HepG2 (cell line): ENCODE measurements at regions not wholly inside any gene's neighbourhood (a gene's known extent, or its start where the extent isn't known, plus 50 kb on each side); places are given as distances from the start of the nearest gene placed in this dataset.

Source experiments
- ATAC-seq: fragments of 200-7000 bp; cut with Tn5 transposase; 3 replicates; pipeline ENCODE4 v1.9.1; 2020; ENCODE audit warnings: mild to moderate bottlenecking, moderate library complexity
- BruUV-seq: library from RNA; stranded (reverse); fragments of 400-500 nt; replicated peaks from 2 replicates; lab custom pipeline; 2021; lab: Mats Ljungman, UMichigan
- CTCF ChIA-PET: fragments of 300-600 bp; formaldehyde crosslinking; extraction: SDS; loops from one replicate; lab custom pipeline; 2021; ENCODE audit warnings: low total read pairs, inconsistent platforms, low intra/inter-chr PET ratio; lab: Yijun Ruan, JAX
- POLR2A ChIA-PET: fragments of 350-600 bp; sonication (Branson Sonifier 250); formaldehyde crosslinking; loops from one replicate; lab custom pipeline; 2020; ENCODE audit warnings: antibody characterized with exemption, inconsistent platforms; lab: Yijun Ruan, JAX
- DNase-seq: peaks from one replicate; pipeline ENCODE4 v3.0.0-alpha.2; 2015; ENCODE audit warnings: low spot score
- FAIRE-seq: peaks from 3 replicates; lab custom pipeline; 2011; peaks lifted over from hg19 to GRCh38; lab: Jason Lieb, UNC
- H2AFZ ChIP-seq: one replicate; pipeline ENCODE4 v1.6.1; 2011; ENCODE audit warnings: low read length, inconsistent platforms
- H3K27ac ChIP-seq: fragments of 300-600 bp; 3 replicates; pipeline ENCODE4 v1.8.0; 2011; ENCODE audit warnings: mixed run types, mild to moderate bottlenecking, mixed read lengths, low read length, inconsistent platforms; ENCODE audit not compliant: insufficient read depth; ENCODE audit errors: extremely low read length
- H3K27me3 ChIP-seq, 2 experiments: fragments of 200-600 bp in 1 of 2; 2 replicates in 1 of 2; 3 replicates in 1 of 2; pipeline versions ENCODE4 v1.6.0 to v1.8.0; 2011; ENCODE audit warnings: low read length in 2 of 2, mild to moderate bottlenecking in 2 of 2, moderate library complexity in 2 of 2, inconsistent platforms in 1 of 2; ENCODE audit not compliant: insufficient read depth in 2 of 2, control insufficient read depth in 1 of 2
- H3K36me3 ChIP-seq, 2 experiments: fragments of 200-600 bp in 1 of 2; replicated peaks in 1 of 2; 2 replicates in 1 of 2; 3 replicates in 1 of 2; pipeline versions ENCODE4 v1.5.1 to v1.8.0; 2011; ENCODE audit warnings: low read length in 2 of 2, inconsistent platforms in 1 of 2; ENCODE audit not compliant: insufficient read depth in 2 of 2, control insufficient read depth in 1 of 2
- H3K4me1 ChIP-seq: 2 replicates; pipeline ENCODE4 v1.5.1; 2012; ENCODE audit warnings: low read length, inconsistent platforms; ENCODE audit not compliant: insufficient read depth
- H3K4me2 ChIP-seq: 2 replicates; pipeline ENCODE4 v1.6.0; 2011; ENCODE audit warnings: low read depth, low read length, inconsistent platforms
- H3K4me3 ChIP-seq, 3 experiments: fragments of 200-600 bp in 1 of 3; sonication (generic), shearing (Covaris generic) in 1 of 3; replicated peaks in 1 of 3; 2 replicates each; pipeline ENCODE4 v1.5.1; 2011 to 2016; ENCODE audit warnings: low read length in 3 of 3, inconsistent platforms in 2 of 3, low read depth in 2 of 3, mild to moderate bottlenecking in 2 of 3, control low read depth in 1 of 3, mixed read lengths in 1 of 3; ENCODE audit not compliant: insufficient read depth in 1 of 3
- H3K79me2 ChIP-seq: one replicate; pipeline ENCODE4 v1.6.1; 2011; ENCODE audit warnings: low read length, inconsistent platforms; ENCODE audit not compliant: insufficient read depth
- H3K9ac ChIP-seq: 2 replicates; pipeline ENCODE4 v1.6.0; 2011; ENCODE audit warnings: mild to moderate bottlenecking, low read depth, low read length, inconsistent platforms; ENCODE audit not compliant: insufficient read depth
- H3K9me3 ChIP-seq: 2 replicates; pipeline ENCODE4 v1.5.1; 2012; ENCODE audit warnings: mild to moderate bottlenecking, low read length
- H4K20me1 ChIP-seq: 2 replicates; pipeline ENCODE4 v1.6.0; 2011; ENCODE audit warnings: inconsistent platforms, mild to moderate bottlenecking, low read length, moderate library complexity; ENCODE audit not compliant: insufficient read depth
- ATF7 ChIP-seq, 2 experiments: fragments of 450-650 bp in 1 of 2; sonication (generic) in 1 of 2; formaldehyde crosslinking in 1 of 2; IDR thresholded peaks; 2 replicates each; pipeline versions ENCODE4 v1.4.0 to v1.6.1; 2016 to 2020; ENCODE audit warnings: antibody characterized with exemption in 1 of 2, mild to moderate bottlenecking in 1 of 2, missing genetic modification reagents in 1 of 2
- CREB3 ChIP-seq: sonication (generic); formaldehyde crosslinking; IDR thresholded peaks from 2 replicates; pipeline ENCODE4 v1.5.0; 2020; ENCODE audit warnings: missing genetic modification reagents
- MED1 ChIP-seq: sonication (generic); formaldehyde crosslinking; IDR thresholded peaks from 2 replicates; pipeline ENCODE4 v1.4.0; 2020; ENCODE audit warnings: missing genetic modification reagents
- SALL1 ChIP-seq: sonication (generic); formaldehyde crosslinking; IDR thresholded peaks from 2 replicates; pipeline ENCODE4 v1.8.0; 2022; ENCODE audit warnings: mild to moderate bottlenecking, missing genetic modification reagents
- SALL2 ChIP-seq: sonication (generic); formaldehyde crosslinking; IDR thresholded peaks from 2 replicates; pipeline ENCODE4 v1.8.1; 2023; ENCODE audit warnings: mild to moderate bottlenecking, missing genetic modification reagents, inconsistent platforms
- SP5 ChIP-seq: IDR thresholded peaks from 2 replicates; pipeline ENCODE4 v1.6.1; 2016; ENCODE audit warnings: low read depth, borderline replicate concordance
- THAP7 ChIP-seq: sonication (generic); formaldehyde crosslinking; IDR thresholded peaks from 2 replicates; pipeline ENCODE4 v1.8.1; 2023; ENCODE audit warnings: mild to moderate bottlenecking, missing genetic modification reagents
- TSC22D2 ChIP-seq: sonication (generic); formaldehyde crosslinking; IDR thresholded peaks from 2 replicates; pipeline ENCODE4 v1.5.1; 2020; ENCODE audit warnings: missing genetic modification reagents, mild to moderate bottlenecking, borderline replicate concordance
- U2AF1 ChIP-seq: fragments of 200-400 bp; formaldehyde crosslinking; optimal IDR thresholded peaks from 2 replicates; pipeline ENCODE3; 2017; ENCODE audit warnings: mild to moderate bottlenecking, low read depth, low read length
- ZBTB42 ChIP-seq: sonication (generic); formaldehyde crosslinking; IDR thresholded peaks from 2 replicates; pipeline ENCODE4 v1.5.0; 2020; ENCODE audit warnings: mild to moderate bottlenecking, missing genetic modification reagents
- ZNF33B ChIP-seq: sonication (generic); formaldehyde crosslinking; IDR thresholded peaks from 2 replicates; pipeline ENCODE4 v1.5.1; 2020; ENCODE audit warnings: mild to moderate bottlenecking, missing genetic modification reagents
- ZNF44 ChIP-seq: sonication (generic); formaldehyde crosslinking; IDR thresholded peaks from 2 replicates; pipeline ENCODE4 v1.5.1; 2020; ENCODE audit warnings: mild to moderate bottlenecking, missing genetic modification reagents
- WGBS: methylation state at CpG from one replicate; pipeline ENCODE4 v1.1.6; 2017; ENCODE audit warnings: low lambda C conversion rate; 5-methylcytosine and 5-hydroxymethylcytosine counted together
- in situ Hi-C: cut with HindIII; loops from 2 replicates; pipeline ENCODE4 v1.10.0; 2017; ENCODE audit warnings: low pct_unique_long_range_greater_than_20kb; ENCODE audit not compliant: extremely low pct_ligation_motif_present
- intact Hi-C: fragments of 100-400 bp; cut with micrococcal nuclease; formaldehyde crosslinking; loops from one replicate; pipeline ENCODE4 v1.10.0; 2022; ENCODE audit not compliant: unreplicated experiment
- TF ChIP-seq, protein P1 (sequence below): sonication (generic); formaldehyde crosslinking; IDR thresholded peaks from 2 replicates; pipeline ENCODE4 v1.4.0; 2020; ENCODE audit warnings: missing genetic modification reagents
- TF ChIP-seq, protein P2 (sequence below): sonication (generic); formaldehyde crosslinking; IDR thresholded peaks from 2 replicates; pipeline ENCODE4 v1.5.0; 2020; ENCODE audit warnings: mild to moderate bottlenecking, low read depth, missing genetic modification reagents, borderline replicate concordance
- TF ChIP-seq, protein P3 (sequence below): sonication (generic); formaldehyde crosslinking; IDR thresholded peaks from 2 replicates; pipeline ENCODE4 v1.5.0; 2020; ENCODE audit warnings: mild to moderate bottlenecking, missing genetic modification reagents

DNA sequence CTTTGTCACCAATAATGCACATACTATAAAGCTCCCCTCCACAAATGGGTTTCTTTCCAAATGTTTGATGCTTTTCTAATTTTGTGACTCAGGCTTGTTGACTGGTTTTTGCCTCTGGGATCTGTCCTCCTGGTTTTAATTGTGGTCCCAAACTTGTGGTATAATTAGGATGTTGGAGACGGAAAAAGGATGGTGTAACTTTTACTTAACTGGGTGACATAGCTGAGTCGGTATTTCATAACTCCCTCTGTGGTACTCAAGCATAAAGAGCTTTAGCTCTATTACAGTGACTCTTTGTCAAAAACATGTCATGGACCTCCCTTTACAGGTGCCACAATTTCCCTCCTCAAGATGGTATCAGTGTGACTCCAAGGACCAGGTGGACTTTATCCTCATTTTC lies 119.7 kb upstream of the RBPJ start:
- Histone ChIP-seq H3K4me3 (no peak overlapping the region), H3K4me1 (no peaks in the 10 kb centered on the region), H3K36me3 (no peaks in the 10 kb centered on the region), H3K79me2 (no peaks in the 10 kb centered on the region), H3K27ac (no peak overlapping the region), H3K4me2 (no peak overlapping the region), H3K9me3 (no peaks in the 10 kb centered on the region), H4K20me1 (no peaks in the 10 kb centered on the region), H2AFZ (no peak overlapping the region), H3K27me3 (peaks cover 3 to 4% of the 10 kb centered on the region in 2 experiments; a peak in 2 of 5 replicates), H3K9ac (no peak overlapping the region)
- CTCF ChIA-PET: no interaction called here
- BruUV-seq: no TSS peak
- no peak for DNase-seq
- FAIRE-seq: no peak
- intact Hi-C loops (no loop called here), in situ Hi-C loops (no loop called here)
- 49% methylated on average over 2 of the region's 2 CpGs for WGBS
- no peak for ATAC-seq
- POLR2A ChIA-PET: no interaction called here
- no peak for TF ChIP-seq SALL2 (CRISPR knock-in tag)
- no peak for TF ChIP-seq ATF7 (IDR thresholded peaks at IDR 0.05)
- no peak for TF ChIP-seq ATF7 (CRISPR knock-in tag; IDR thresholded peaks at IDR 0.05)
- TF ChIP-seq SP5 (CRISPR knock-in tag): no peak
- no peak for TF ChIP-seq U2AF1
- TF ChIP-seq MED1 (CRISPR knock-in tag): no peak
- TF ChIP-seq, protein P1, sequence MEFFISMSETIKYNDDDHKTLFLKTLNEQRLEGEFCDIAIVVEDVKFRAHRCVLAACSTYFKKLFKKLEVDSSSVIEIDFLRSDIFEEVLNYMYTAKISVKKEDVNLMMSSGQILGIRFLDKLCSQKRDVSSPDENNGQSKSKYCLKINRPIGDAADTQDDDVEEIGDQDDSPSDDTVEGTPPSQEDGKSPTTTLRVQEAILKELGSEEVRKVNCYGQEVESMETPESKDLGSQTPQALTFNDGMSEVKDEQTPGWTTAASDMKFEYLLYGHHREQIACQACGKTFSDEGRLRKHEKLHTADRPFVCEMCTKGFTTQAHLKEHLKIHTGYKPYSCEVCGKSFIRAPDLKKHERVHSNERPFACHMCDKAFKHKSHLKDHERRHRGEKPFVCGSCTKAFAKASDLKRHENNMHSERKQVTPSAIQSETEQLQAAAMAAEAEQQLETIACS (CRISPR knock-in tag): no peak
- no peak for TF ChIP-seq SALL1 (CRISPR knock-in tag)
- no peak for TF ChIP-seq ZBTB42
- TF ChIP-seq, protein P2, sequence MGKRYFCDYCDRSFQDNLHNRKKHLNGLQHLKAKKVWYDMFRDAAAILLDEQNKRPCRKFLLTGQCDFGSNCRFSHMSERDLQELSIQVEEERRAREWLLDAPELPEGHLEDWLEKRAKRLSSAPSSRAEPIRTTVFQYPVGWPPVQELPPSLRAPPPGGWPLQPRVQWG (CRISPR knock-in tag): no peak
- TF ChIP-seq TSC22D2 (CRISPR knock-in tag): no peak
- TF ChIP-seq ZNF44 (CRISPR knock-in tag): no peak
- no peak for TF ChIP-seq CREB3 (CRISPR knock-in tag)
- TF ChIP-seq, protein P3, sequence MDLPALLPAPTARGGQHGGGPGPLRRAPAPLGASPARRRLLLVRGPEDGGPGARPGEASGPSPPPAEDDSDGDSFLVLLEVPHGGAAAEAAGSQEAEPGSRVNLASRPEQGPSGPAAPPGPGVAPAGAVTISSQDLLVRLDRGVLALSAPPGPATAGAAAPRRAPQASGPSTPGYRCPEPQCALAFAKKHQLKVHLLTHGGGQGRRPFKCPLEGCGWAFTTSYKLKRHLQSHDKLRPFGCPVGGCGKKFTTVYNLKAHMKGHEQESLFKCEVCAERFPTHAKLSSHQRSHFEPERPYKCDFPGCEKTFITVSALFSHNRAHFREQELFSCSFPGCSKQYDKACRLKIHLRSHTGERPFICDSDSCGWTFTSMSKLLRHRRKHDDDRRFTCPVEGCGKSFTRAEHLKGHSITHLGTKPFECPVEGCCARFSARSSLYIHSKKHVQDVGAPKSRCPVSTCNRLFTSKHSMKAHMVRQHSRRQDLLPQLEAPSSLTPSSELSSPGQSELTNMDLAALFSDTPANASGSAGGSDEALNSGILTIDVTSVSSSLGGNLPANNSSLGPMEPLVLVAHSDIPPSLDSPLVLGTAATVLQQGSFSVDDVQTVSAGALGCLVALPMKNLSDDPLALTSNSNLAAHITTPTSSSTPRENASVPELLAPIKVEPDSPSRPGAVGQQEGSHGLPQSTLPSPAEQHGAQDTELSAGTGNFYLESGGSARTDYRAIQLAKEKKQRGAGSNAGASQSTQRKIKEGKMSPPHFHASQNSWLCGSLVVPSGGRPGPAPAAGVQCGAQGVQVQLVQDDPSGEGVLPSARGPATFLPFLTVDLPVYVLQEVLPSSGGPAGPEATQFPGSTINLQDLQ (CRISPR knock-in tag): no peak
- TF ChIP-seq THAP7: no peak
- TF ChIP-seq ZNF33B (CRISPR knock-in tag): no peak
